Fibroblast of lung (primary cell): ENCODE measurements at regions not wholly inside any gene's neighbourhood (a gene's known extent, or its start where the extent isn't known, plus 50 kb on each side); places are given as distances from the start of the nearest gene placed in this dataset.

Experiments used
- CTCF ChIP-seq, 2 donors: IDR thresholded peaks in 1 of 2; conservative IDR thresholded peaks in 1 of 2; 1 replicate in 1 of 2; 2 replicates in 1 of 2; pipeline ENCODE4 v1.5.1; 2011 to 2012; ENCODE audit warnings: low read length in 2 of 2, control low read depth in 1 of 2, inconsistent platforms in 1 of 2, low read depth in 1 of 2, mild to moderate bottlenecking in 1 of 2
- EZH2 ChIP-seq: IDR thresholded peaks from 2 replicates; pipeline ENCODE4 v1.5.1; 2012; ENCODE audit warnings: low read length, control low read depth, mild to moderate bottlenecking; ENCODE audit errors: missing control alignments

DNA sequence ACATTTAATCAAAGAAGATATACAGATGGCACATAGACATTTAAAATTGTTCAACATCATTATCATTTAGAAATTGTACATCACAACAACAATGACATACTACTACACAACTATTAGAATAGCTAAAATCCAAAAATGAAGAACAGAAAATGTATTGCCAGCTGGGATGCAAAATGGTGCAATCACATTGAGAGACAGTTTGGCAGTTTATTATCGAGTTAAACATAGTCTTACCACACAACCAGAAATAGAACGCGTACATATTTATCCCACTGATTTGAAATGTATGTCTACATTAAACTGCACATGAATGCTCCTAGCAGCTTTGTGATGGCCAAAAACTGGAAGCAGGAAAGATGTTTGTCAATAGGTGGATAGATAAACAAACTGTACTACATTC is 791.5 kb upstream of the MGAT4C start:
- no peak for TF ChIP-seq CTCF (conservative IDR thresholded peaks at IDR 0.05 in 1 of 2, IDR thresholded peaks at IDR 0.05 in 1 of 2; ENCODE audit: low read depth in 1 of 2, low read length in 2 of 2)
- TF ChIP-seq EZH2, result no peak
